Spleen (tissue), 7 donors: ENCODE measurements at regions not wholly inside any gene's neighbourhood (a gene's known extent, or its start where the extent isn't known, plus 50 kb on each side); places are given as distances from the start of the nearest gene placed in this dataset.

ENCODE experiments used
- CTCF ChIP-seq, 11 experiments: fragments of 200-600 bp in 7 of 11; fragments of 450-650 bp in 4 of 11; sonication (generic) in 4 of 11; IDR thresholded peaks in 8 of 11; conservative IDR thresholded peaks in 3 of 11; 1 replicate in 7 of 11; 2 replicates in 4 of 11; pipeline versions ENCODE4 v1.4.0 to v1.8.0; 2016 to 2021; ENCODE audit warnings: antibody characterized with exemption in 11 of 11, inconsistent platforms in 4 of 11, mild to moderate bottlenecking in 1 of 11
- POLR2A ChIP-seq, 3 donors: fragments of 450-650 bp; IDR thresholded peaks; one replicate each; pipeline ENCODE4 v1.5.1; 2017; ENCODE audit warnings: antibody characterized with exemption in 3 of 3, mild to moderate bottlenecking in 1 of 3
- POLR2AphosphoS5 ChIP-seq, 3 donors: sonication (generic); formaldehyde crosslinking; IDR thresholded peaks; one replicate each; pipeline ENCODE4 v1.5.1; 2017; ENCODE audit warnings: antibody characterized with exemption in 3 of 3
- donor health status: DM: no; HTN: no; CAD: no; lungs with moderate emphysema.
- donor health status: DM: no; HTN: no; CAD: no.
- donor health status: DM: no; HTN: no; CAD: no.

GRCh38 chr6:19470333-19470732, 366.8 kb upstream of the ID4 start:
- TF ChIP-seq CTCF (IDR thresholded peaks at IDR 0.05 in 8 of 11, conservative IDR thresholded peaks at IDR 0.05 in 3 of 11): no peak
- no peak for TF ChIP-seq POLR2AphosphoS5 (IDR thresholded peaks at IDR 0.05)
- no peak for TF ChIP-seq POLR2A (IDR thresholded peaks at IDR 0.05)
